GM19468 (cell line): ENCODE measurements at regions not wholly inside any gene's neighbourhood (a gene's known extent, or its start where the extent isn't known, plus 50 kb on each side); places are given as distances from the start of the nearest gene placed in this dataset.
A peak's percentile ranks its signal among the peaks of the same experiment; 100 is the strongest.
"Not testable (repeated sequence)": the region's sequence is repeated elsewhere in the genome, so short reads cannot be mapped to it uniquely, and the experiment has no call there.

Experiments used
- ATAC-seq: cut with Tn5 transposase; IDR thresholded peaks from one replicate; pipeline ENCODE4 v1.9.1; 2021; ENCODE audit warnings: mild to moderate bottlenecking, moderate library complexity, moderate number of reproducible peaks; ENCODE audit not compliant: unreplicated experiment; ENCODE audit errors: extremely low read depth

GRCh38 chr4:164596927-164597326, 157.0 kb upstream of the SMIM31 start:
- no peak for ATAC-seq

GRCh38 chr4:164601653-164602052, 152.3 kb upstream of the SMIM31 start:
- ATAC-seq: no peak

- not testable (repeated sequence) for ATAC-seq
These were observed 148.1 kb upstream of the SMIM31 start for GRCh38 chr4:164605791-164606190.

GRCh38 chr4:164606478-164606877, 147.5 kb upstream of the SMIM31 start:
- ATAC-seq: peak; percentile 97

GRCh38 chr4:164613256-164613655, 140.7 kb upstream of the SMIM31 start:
- ATAC-seq: no peak

GRCh38 chr4:164613792-164614191, 140.1 kb upstream of the SMIM31 start:
- ATAC-seq: no peak

- ATAC-seq: no peak
These were observed 139.6 kb upstream of the SMIM31 start for GRCh38 chr4:164614329-164614728.

- no peak for ATAC-seq
These were observed 138.9 kb upstream of the SMIM31 start for GRCh38 chr4:164614999-164615398.

- ATAC-seq: no peak
These were observed 138.0 kb upstream of the SMIM31 start for GRCh38 chr4:164615964-164616363.

GRCh38 chr4:164616961-164617360, 137.0 kb upstream of the SMIM31 start:
- no peak for ATAC-seq

- ATAC-seq: no peak
These were observed 136.5 kb upstream of the SMIM31 start for GRCh38 chr4:164617426-164617825.

GRCh38 chr4:164617911-164618310, 136.0 kb upstream of the SMIM31 start:
- no peak for ATAC-seq

- no peak for ATAC-seq
These were observed 131.9 kb upstream of the SMIM31 start for GRCh38 chr4:164621886-164622521.

GRCh38 chr4:164623099-164623498, 130.8 kb upstream of the SMIM31 start:
- no peak for ATAC-seq

- no peak for ATAC-seq
These were observed 114.9 kb upstream of the SMIM31 start for GRCh38 chr4:164639001-164639400.

- ATAC-seq: no peak
These were observed 105.6 kb upstream of the SMIM31 start for GRCh38 chr4:164648151-164648848.

GRCh38 chr4:164648849-164649212, 105.1 kb upstream of the SMIM31 start:
- ATAC-seq: no peak

- ATAC-seq: no peak
These were observed 94.2 kb upstream of the SMIM31 start for GRCh38 chr4:164659765-164660164.

- not testable (repeated sequence) for ATAC-seq
These were observed 77.8 kb upstream of the SMIM31 start for GRCh38 chr4:164676152-164676551.

GRCh38 chr4:164683040-164683439, 70.9 kb upstream of the SMIM31 start:
- ATAC-seq: no peak

- no peak for ATAC-seq
These were observed 58.3 kb upstream of the SMIM31 start for GRCh38 chr4:164695650-164696049.

GRCh38 chr4:164700471-164700870, 53.5 kb upstream of the SMIM31 start:
- no peak for ATAC-seq
